ENCODE measurements at regions not wholly inside any gene's neighbourhood (a gene's known extent, or its start where the extent isn't known, plus 50 kb on each side); places are given as distances from the start of the nearest gene placed in this dataset.

- ATAC-seq: no peak
Measured at GRCh38 chr16:49969091-49970030, 55.7 kb upstream of the CNEP1R1 start.

GRCh38 chr16:49970797-49971431, 54.1 kb upstream of the CNEP1R1 start:
- ATAC-seq (peak; percentile 67), DNase-seq (peak in 2 of 3 donors; percentile 37 to 44)
- no peak overlapping the region for H3K4me3 ChIP-seq
- TF ChIP-seq CTCF (IDR thresholded peaks at IDR 0.05): no peak
- intact Hi-C loops (cut with DNase I, micrococcal nuclease): no loop called here
- H3K9me3 ChIP-seq: no peaks in the 10 kb centered on the region
- H3K4me1 ChIP-seq (ENCODE audit: low read depth): peaks cover 5% of the 10 kb centered on the region
- H3K36me3 ChIP-seq (ENCODE audit: low read depth): no peaks in the 10 kb centered on the region

More at GRCh38 chr16:49969091-49970030, 55.7 kb upstream of the CNEP1R1 start:
- Histone ChIP-seq H3K9me3 (no peaks in the 10 kb centered on the region), H3K4me1 (ENCODE audit: low read depth) (no peaks in the 10 kb centered on the region), H3K36me3 (ENCODE audit: low read depth) (no peaks in the 10 kb centered on the region), H3K4me3 (no peak overlapping the region)
- intact Hi-C loops (cut with DNase I, micrococcal nuclease): no loop called here
- TF ChIP-seq CTCF (IDR thresholded peaks at IDR 0.05): no peak
- DNase-seq: no peak

GRCh38 chr16:49972280-49972679, 52.7 kb upstream of the CNEP1R1 start:
- intact Hi-C loops (cut with DNase I, micrococcal nuclease): no loop called here
- DNase-seq: peak in 1 of 3 donors; percentile 19
- peak; percentile 17 for ATAC-seq
- H3K4me1 ChIP-seq (ENCODE audit: low read depth): peaks cover 5% of the 10 kb centered on the region
- TF ChIP-seq CTCF (IDR thresholded peaks at IDR 0.05): no peak
- H3K36me3 ChIP-seq (ENCODE audit: low read depth): no peaks in the 10 kb centered on the region
- H3K9me3 ChIP-seq: no peaks in the 10 kb centered on the region
- H3K4me3 ChIP-seq: no peak overlapping the region

- ATAC-seq: no peak
- intact Hi-C loops (cut with DNase I, micrococcal nuclease): no loop called here
- H3K36me3 ChIP-seq (ENCODE audit: low read depth): no peaks in the 10 kb centered on the region
- no peak for TF ChIP-seq CTCF (IDR thresholded peaks at IDR 0.05)
- peaks cover 5% of the 10 kb centered on the region for H3K4me1 ChIP-seq (ENCODE audit: low read depth)
- DNase-seq: no peak
- no peaks in the 10 kb centered on the region for H3K9me3 ChIP-seq
- no peak overlapping the region for H3K4me3 ChIP-seq
Measured at GRCh38 chr16:49972961-49973360, 52.1 kb upstream of the CNEP1R1 start.
